Non-pigmented ciliary epithelial cell (primary cell): ENCODE measurements at regions not wholly inside any gene's neighbourhood (a gene's known extent, or its start where the extent isn't known, plus 50 kb on each side); places are given as distances from the start of the nearest gene placed in this dataset.
"Not testable (repeated sequence)": the region's sequence is repeated elsewhere in the genome, so short reads cannot be mapped to it uniquely, and the experiment has no call there.

Experiments
- DNase-seq: peaks from one replicate; pipeline ENCODE4 v3.0.0-alpha.2; 2010; ENCODE audit warnings: low read depth

- DNase-seq, result not testable (repeated sequence)
Measured at GRCh38 chrX:71822314-71822713, 59.2 kb downstream of the CXorf49B start.

GRCh38 chrX:71823391-71824057 lies 60.4 kb downstream of the CXorf49B start:
- DNase-seq, result no peak

DNA sequence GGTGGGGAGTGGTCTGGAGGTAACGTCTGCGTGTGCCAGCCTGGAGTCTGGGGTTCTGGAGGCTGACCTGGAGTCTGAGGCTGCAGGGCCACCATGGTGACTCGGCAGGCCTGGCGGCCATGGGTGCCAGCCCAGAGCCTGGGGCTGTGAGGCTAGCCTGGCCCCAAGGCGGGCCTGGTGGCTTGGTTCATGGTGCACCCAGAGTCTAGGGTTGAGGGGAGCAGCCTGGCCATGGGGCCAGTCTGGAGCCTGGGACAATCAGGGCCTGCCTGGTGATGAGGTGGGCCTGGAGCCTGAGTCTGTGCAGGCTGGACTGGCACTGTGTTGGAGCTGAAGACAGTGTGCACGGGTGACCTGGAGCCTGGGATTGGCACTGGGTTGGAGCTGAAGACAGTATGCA lies 64.9 kb downstream of the CXorf49B start:
- DNase-seq, result no peak

DNA sequence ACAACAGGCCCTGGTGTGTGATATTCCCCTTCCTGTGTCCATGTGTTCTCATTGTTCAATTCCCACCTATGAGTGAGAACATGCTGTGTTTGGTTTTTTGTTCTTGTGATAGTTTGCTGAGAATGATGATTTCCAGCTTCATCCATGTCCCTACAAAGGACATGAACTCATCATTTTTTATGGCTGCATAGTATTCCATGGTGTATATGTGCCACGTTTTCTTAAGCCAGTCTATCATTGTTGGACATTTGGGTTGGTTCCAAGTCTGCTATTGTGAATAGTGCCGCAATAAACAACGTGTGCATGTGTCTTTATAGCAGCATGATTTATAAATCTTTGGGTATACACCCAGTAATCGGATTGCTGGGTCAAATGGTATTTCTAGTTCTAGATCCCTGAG lies 72.6 kb upstream of the NHSL2 start:
- DNase-seq, result not testable (repeated sequence)

DNA sequence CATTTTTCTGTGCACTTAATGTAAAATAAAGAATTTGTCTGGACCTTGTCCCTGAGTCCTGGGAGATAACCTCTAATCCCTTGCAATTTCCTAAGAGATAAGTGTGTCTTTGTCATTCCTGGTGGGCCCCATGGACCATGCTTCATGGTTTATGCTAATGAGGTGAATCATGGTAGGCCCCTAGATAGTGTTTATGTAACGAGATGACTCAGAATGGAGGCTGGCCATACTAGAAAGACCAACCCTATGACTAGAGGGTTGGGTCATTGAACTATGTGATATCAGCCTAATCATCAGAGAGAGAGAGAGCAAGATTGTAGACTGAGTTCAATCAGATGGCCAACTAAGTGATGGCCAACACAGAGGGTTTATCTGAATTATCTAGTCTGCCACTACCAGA lies 64.2 kb upstream of the NHSL2 start:
- peak; percentile 15 for DNase-seq

- DNase-seq, result no peak
Measured at GRCh38 chrX:71852182-71852581, 58.5 kb upstream of the NHSL2 start.

GRCh38 chrX:71859637-71860036 lies 51.0 kb upstream of the NHSL2 start:
- no peak for DNase-seq
